A549 (cell line): ENCODE measurements at regions not wholly inside any gene's neighbourhood (a gene's known extent, or its start where the extent isn't known, plus 50 kb on each side); places are given as distances from the start of the nearest gene placed in this dataset.
"Not testable (repeated sequence)": the region's sequence is repeated elsewhere in the genome, so short reads cannot be mapped to it uniquely, and the experiment has no call there.

Experiments used
- ATAC-seq, 2 experiments: fragments of 200-7000 bp in 1 of 2; fragments of >200 bp in 1 of 2; cut with Nextera tagmentation in 1 of 2; cut with Tn5 transposase in 1 of 2; 3 replicates each; pipeline versions ENCODE4 v1.8.0 to v1.9.1; 2018 to 2020; ENCODE audit warnings: mild to moderate bottlenecking in 1 of 2, moderate library complexity in 1 of 2
- CTCF ChIA-PET: fragments of 300-600 bp; sonication (Branson Sonifier 250); formaldehyde crosslinking; extraction: SDS; loops from one replicate; lab custom pipeline; 2021; ENCODE audit warnings: antibody characterized with exemption, inconsistent platforms; lab: Yijun Ruan, JAX
- POLR2A ChIA-PET: fragments of 350-600 bp; formaldehyde crosslinking; extraction: SDS; loops from one replicate; lab custom pipeline; 2021; ENCODE audit warnings: antibody characterized with exemption, inconsistent platforms; lab: Yijun Ruan, JAX
- DNase-seq, 2 experiments: peaks; one replicate each; pipeline versions ENCODE4 v3.0.0 to v3.0.0-alpha.2; 2011 to 2016; ENCODE audit warnings: low read depth in 1 of 2, low spot score in 1 of 2
- FAIRE-seq: peaks from 2 replicates; lab custom pipeline; 2011; peaks lifted over from hg19 to GRCh38; lab: Jason Lieb, UNC
- H3K27ac ChIP-seq, 2 experiments: fragments of >200 bp; sonication (Bioruptor Twin); formaldehyde crosslinking; 3 replicates each; pipeline ENCODE4 v1.5.1; 2016 to 2017
- H3K4me1 ChIP-seq: fragments of >200 bp; sonication (Bioruptor Twin); formaldehyde crosslinking; 3 replicates; pipeline ENCODE4 v1.6.1; 2016
- H3K4me2 ChIP-seq: fragments of >200 bp; sonication (Bioruptor Twin); formaldehyde crosslinking; 3 replicates; pipeline ENCODE4 v1.6.1; 2016
- H3K4me3 ChIP-seq: fragments of >200 bp; sonication (Bioruptor Twin); formaldehyde crosslinking; 3 replicates; pipeline ENCODE4 v1.5.1; 2016
- H3K9me3 ChIP-seq: fragments of >200 bp; sonication (Bioruptor Twin); formaldehyde crosslinking; 3 replicates; pipeline ENCODE4 v1.6.1; 2016
- ATOH8 ChIP-seq: fragments of 250-450 bp; sonication (Bioruptor Pico); IDR thresholded peaks from 2 replicates; pipeline ENCODE4 v1.5.0; 2020; ENCODE audit warnings: low read depth, mild to moderate bottlenecking, moderate library complexity
- CBX8 ChIP-seq: fragments of 200-600 bp; sonication (generic); IDR thresholded peaks from 2 replicates; pipeline ENCODE4 v1.6.1; 2016
- CEBPB ChIP-seq, 2 experiments: fragments of >200 bp in 1 of 2; sonication (Bioruptor Twin) in 1 of 2; formaldehyde crosslinking in 1 of 2; IDR thresholded peaks; 2 replicates each; pipeline ENCODE4 v1.6.1; 2012 to 2016
- CHD4 ChIP-seq: fragments of 200-600 bp; sonication (generic); IDR thresholded peaks from 2 replicates; pipeline ENCODE4 v1.6.1; 2016; ENCODE audit warnings: antibody characterized with exemption, mild to moderate bottlenecking, borderline replicate concordance
- ESRRA ChIP-seq: fragments of 150-350 bp; IDR thresholded peaks from 2 replicates; pipeline ENCODE4 v1.6.1; 2014; ENCODE audit warnings: mild to moderate bottlenecking, low read length, borderline replicate concordance
- FOSL2 ChIP-seq, 2 experiments: fragments of 450-650 bp in 1 of 2; fragments of >200 bp in 1 of 2; sonication (Bioruptor Twin) in 1 of 2; formaldehyde crosslinking; IDR thresholded peaks; 2 replicates each; pipeline versions ENCODE4 v1.5.0 to v1.6.1; 2016 to 2020; ENCODE audit warnings: mild to moderate bottlenecking in 1 of 2, moderate library complexity in 1 of 2
- FOXS1 ChIP-seq: fragments of 250-450 bp; sonication (Bioruptor Pico); IDR thresholded peaks from 2 replicates; pipeline ENCODE4 v1.5.0; 2020; ENCODE audit warnings: mild to moderate bottlenecking, moderate library complexity
- GATA3 ChIP-seq: IDR thresholded peaks from 2 replicates; pipeline ENCODE4 v1.6.1; 2012; ENCODE audit warnings: borderline replicate concordance
- PHF8 ChIP-seq: fragments of 200-600 bp; sonication (generic); IDR thresholded peaks from 2 replicates; pipeline ENCODE4 v1.6.1; 2016; ENCODE audit warnings: low read depth, mild to moderate bottlenecking, antibody characterized with exemption, moderate library complexity, borderline replicate concordance
- POLR2AphosphoS2 ChIP-seq: conservative IDR thresholded peaks from 2 replicates; pipeline ENCODE4 v1.6.1; 2012; ENCODE audit warnings: low read length, improper control_type of control experiment, inconsistent platforms
- RAD21 ChIP-seq, 2 experiments: fragments of >200 bp in 1 of 2; sonication (Bioruptor Twin) in 1 of 2; formaldehyde crosslinking in 1 of 2; IDR thresholded peaks in 1 of 2; conservative IDR thresholded peaks in 1 of 2; 2 replicates in 1 of 2; 3 replicates in 1 of 2; pipeline ENCODE4 v1.6.1; 2012 to 2018; ENCODE audit warnings: inconsistent platforms in 1 of 2
- RCOR1 ChIP-seq: fragments of 150-350 bp; IDR thresholded peaks from 2 replicates; pipeline ENCODE4 v1.6.1; 2014; ENCODE audit warnings: antibody characterized with exemption, low read length, low read depth
- REST ChIP-seq: fragments of 200-600 bp; sonication (generic); IDR thresholded peaks from 2 replicates; pipeline ENCODE4 v1.6.1; 2016; ENCODE audit warnings: antibody characterized with exemption, mild to moderate bottlenecking, moderate library complexity
- RFX5 ChIP-seq: fragments of 450-650 bp; IDR thresholded peaks from 2 replicates; pipeline ENCODE4 v1.7.1; 2014; ENCODE audit warnings: antibody characterized with exemption, mild to moderate bottlenecking, moderate library complexity
- SREBF2 ChIP-seq: fragments of 450-650 bp; IDR thresholded peaks from 2 replicates; pipeline ENCODE4 v1.6.1; 2014; ENCODE audit warnings: mild to moderate bottlenecking, moderate library complexity
- USF2 ChIP-seq: fragments of 450-650 bp; IDR thresholded peaks from 2 replicates; pipeline ENCODE4 v1.6.1; 2014; ENCODE audit warnings: antibody characterized with exemption
- ZFP36 ChIP-seq: fragments of 450-650 bp; IDR thresholded peaks from 2 replicates; pipeline ENCODE4 v1.6.1; 2014; ENCODE audit warnings: borderline replicate concordance; ENCODE audit not compliant: partially characterized antibody
- ZNF302 ChIP-seq: fragments of 250-450 bp; sonication (Bioruptor Pico); IDR thresholded peaks from 2 replicates; pipeline ENCODE4 v1.9.0; 2021; ENCODE audit warnings: inconsistent platforms, mild to moderate bottlenecking, moderate library complexity
- WGBS: methylation state at CpG from one replicate; pipeline ENCODE4 v1.1.6; 2017; ENCODE audit errors: missing lambda C conversion rate; 5-methylcytosine and 5-hydroxymethylcytosine counted together

GRCh38 chr4:13816472-13816871, 188.9 kb upstream of the BOD1L1 start:
- no peaks in the 10 kb centered on the region for H3K4me1 ChIP-seq
- ATAC-seq (no peak), FAIRE-seq (no peak), DNase-seq (no peak)
- no peak overlapping the region for H3K4me3 ChIP-seq
- H3K4me2 ChIP-seq = no peak overlapping the region
- H3K9me3 ChIP-seq = no peaks in the 10 kb centered on the region
- TF ChIP-seq FOXS1 (CRISPR knock-in tag) = no peak
- TF ChIP-seq USF2 = no peak
- TF ChIP-seq FOSL2 (IDR thresholded peaks at IDR 0.05) = no peak
- TF ChIP-seq FOSL2 (CRISPR knock-in tag; IDR thresholded peaks at IDR 0.05) = no peak
- TF ChIP-seq ZFP36 = no peak
- TF ChIP-seq RAD21 (conservative IDR thresholded peaks at IDR 0.05 in 1 of 2, IDR thresholded peaks at IDR 0.05 in 1 of 2) = no peak
- no peak for TF ChIP-seq ZNF302 (CRISPR knock-in tag)
- TF ChIP-seq ATOH8 (CRISPR knock-in tag) = no peak
- no peak for TF ChIP-seq REST
- TF ChIP-seq ESRRA = no peak
- ChIA-PET CTCF (no interaction called here), POLR2A (no interaction called here)
- H3K27ac ChIP-seq = no peak overlapping the region

- H3K4me1 ChIP-seq = no peaks in the 10 kb centered on the region
- no peak overlapping the region for H3K4me3 ChIP-seq
- no peak overlapping the region for H3K4me2 ChIP-seq
- ATAC-seq = no peak
- H3K9me3 ChIP-seq = peaks cover 24% of the 10 kb centered on the region; the same call in 1 of the 3 replicates
- DNase-seq = peak in 1 of 2 experiments; percentile 5
- POLR2A ChIA-PET = no interaction called here
- H3K27ac ChIP-seq = no peak overlapping the region
- CTCF ChIA-PET = no interaction called here
- TF ChIP-seq CEBPB (IDR thresholded peaks at IDR 0.05) (no peak), GATA3 (no peak), CHD4 (no peak), PHF8 (no peak), SREBF2 (no peak), CBX8 (no peak), POLR2AphosphoS2 (no peak), RAD21 (conservative IDR thresholded peaks at IDR 0.05 in 1 of 2, IDR thresholded peaks at IDR 0.05 in 1 of 2) (no peak), REST (no peak), RFX5 (no peak), FOSL2 (IDR thresholded peaks at IDR 0.05) (no peak), FOSL2 (CRISPR knock-in tag; IDR thresholded peaks at IDR 0.05) (no peak), RCOR1 (no peak)
- WGBS = 86% methylated on average over 5 of the region's 5 CpGs
- FAIRE-seq = no peak
Observed at GRCh38 chr4:13821522-13821921, 194.0 kb upstream of the BOD1L1 start.

GRCh38 chr4:13825822-13826221, 198.3 kb upstream of the BOD1L1 start:
- H3K27ac ChIP-seq, H3K4me1 ChIP-seq, FAIRE-seq, POLR2A ChIA-PET, H3K4me3 ChIP-seq, ATAC-seq, DNase-seq, H3K4me2 ChIP-seq: not testable (repeated sequence)
- peaks cover 24% of the 10 kb centered on the region; the same call in 1 of the 3 replicates for H3K9me3 ChIP-seq
- CTCF ChIA-PET = interaction anchor here (1.0 kb wide), 1 partner anchor 251 kb away, joined by 3 read pairs; no protein-coding TSS in a partner anchor
